ENCODE measurements at regions not wholly inside any gene's neighbourhood (a gene's known extent, or its start where the extent isn't known, plus 50 kb on each side); places are given as distances from the start of the nearest gene placed in this dataset.

DNA sequence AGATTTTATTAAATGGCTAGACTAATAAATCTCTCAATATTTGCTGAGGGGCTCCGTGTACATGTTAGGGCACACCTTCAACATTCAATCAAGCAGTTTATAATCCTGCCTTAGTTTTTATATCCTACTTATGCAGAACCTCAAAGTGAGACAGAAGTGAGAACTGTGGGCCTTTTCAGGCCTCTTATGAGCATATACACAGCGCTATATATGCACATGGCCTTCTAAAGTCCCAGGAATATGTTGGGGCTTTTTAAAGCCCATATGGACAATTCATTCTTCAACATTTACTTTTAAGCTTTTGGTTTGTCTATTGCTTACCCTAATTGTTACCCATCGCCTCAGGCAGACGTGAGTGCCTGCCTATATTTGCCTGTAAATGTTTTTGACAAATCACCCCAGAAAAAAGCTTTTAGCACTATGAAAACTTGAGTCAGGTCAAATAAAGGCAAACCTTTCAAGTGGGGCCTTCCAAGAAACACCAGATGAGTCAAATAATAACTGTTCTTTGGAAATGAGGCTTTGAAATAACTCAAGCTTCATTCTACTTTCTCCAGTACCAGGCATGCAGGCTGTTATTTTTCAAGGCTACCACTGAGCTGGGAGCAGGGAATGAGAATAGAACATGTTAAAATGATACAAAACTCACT, 58.2 kb downstream of the ESM1 start:
- no peak for DNase-seq (ENCODE audit: low spot score)
- peak in 1 of 2 donors; percentile 65 for ATAC-seq
- H3K27ac Mint-ChIP-seq = peak overlapping the region in 1 of 2 donors; percentile 20
- H3K9me3 Mint-ChIP-seq = peaks cover 9% of the 10 kb centered on the region
- peak overlapping the region; percentile 23 for H3K4me3 Mint-ChIP-seq
- H3K36me3 Mint-ChIP-seq = peaks cover 23% of the 10 kb centered on the region
- peaks cover 0 to 11% of the 10 kb centered on the region in 2 donors for H3K27me3 Mint-ChIP-seq
- no peaks in the 10 kb centered on the region for H3K4me1 Mint-ChIP-seq (ENCODE audit: low read depth in 2 of 2)

GRCh38 chr5:54924487-54924886, 60.9 kb downstream of the ESM1 start:
- Mint-ChIP-seq H3K36me3 (peaks cover 27% of the 10 kb centered on the region), H3K4me3 (no peak overlapping the region), H3K27ac (no peak overlapping the region), H3K4me1 (ENCODE audit: low read depth in 2 of 2) (no peaks in the 10 kb centered on the region), H3K27me3 (peaks cover 18 to 31% of the 10 kb centered on the region in 2 donors), H3K9me3 (peaks cover 9% of the 10 kb centered on the region)
- DNase-seq (ENCODE audit: low spot score) (no peak), ATAC-seq (no peak)

GRCh38 chr5:54917323-54917722, 68.1 kb downstream of the ESM1 start:
- H3K9me3 Mint-ChIP-seq = no peaks in the 10 kb centered on the region
- no peak overlapping the region for H3K4me3 Mint-ChIP-seq
- ATAC-seq (no peak), DNase-seq (ENCODE audit: low spot score) (no peak)
- H3K27ac Mint-ChIP-seq = no peak overlapping the region
- H3K4me1 Mint-ChIP-seq (ENCODE audit: low read depth in 2 of 2) = no peaks in the 10 kb centered on the region
- peaks cover 32 to 52% of the 10 kb centered on the region in 2 donors for H3K27me3 Mint-ChIP-seq
- peaks cover 4% of the 10 kb centered on the region for H3K36me3 Mint-ChIP-seq

DNA sequence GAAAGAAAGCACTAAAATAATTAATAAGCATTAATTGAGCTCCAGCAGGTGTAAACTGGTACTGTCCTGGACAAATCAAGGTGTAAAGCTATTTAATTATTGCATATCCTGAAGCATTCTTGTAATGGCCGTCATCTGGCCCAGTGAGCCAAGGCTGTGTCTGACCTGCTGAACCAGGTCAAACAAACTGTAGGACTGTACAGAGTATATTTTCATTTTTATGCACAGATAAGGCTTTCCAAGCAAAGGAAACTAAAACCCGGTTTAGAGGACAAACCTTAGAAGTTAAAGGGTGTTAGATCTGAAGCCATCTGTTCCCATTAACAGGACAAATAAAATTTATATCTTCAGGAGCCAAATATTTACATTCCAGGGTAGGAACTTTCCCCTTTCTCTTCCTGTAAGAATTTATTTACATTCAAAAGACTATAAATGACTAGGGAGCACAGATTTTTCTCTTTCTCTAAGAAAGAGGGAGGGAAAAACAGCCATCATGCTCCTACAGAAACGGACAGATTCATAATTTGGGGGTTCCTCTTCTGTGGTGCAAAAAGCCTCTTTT, 69.8 kb downstream of the ESM1 start:
- Mint-ChIP-seq H3K4me1 (ENCODE audit: low read depth in 2 of 2) (no peaks in the 10 kb centered on the region), H3K27ac (no peak overlapping the region), H3K4me3 (no peak overlapping the region), H3K9me3 (no peaks in the 10 kb centered on the region), H3K27me3 (peaks cover 24 to 44% of the 10 kb centered on the region in 2 donors), H3K36me3 (peaks cover under 1% of the 10 kb centered on the region)
- ATAC-seq (no peak), DNase-seq (ENCODE audit: low spot score) (no peak)

GRCh38 chr5:54912021-54912420, 73.4 kb downstream of the ESM1 start:
- Mint-ChIP-seq H3K4me3 (no peak overlapping the region), H3K9me3 (no peaks in the 10 kb centered on the region), H3K36me3 (no peaks in the 10 kb centered on the region), H3K27me3 (peaks cover 15 to 43% of the 10 kb centered on the region in 2 donors), H3K4me1 (ENCODE audit: low read depth in 2 of 2) (no peaks in the 10 kb centered on the region), H3K27ac (no peak overlapping the region)
- ATAC-seq = no peak
- no peak for DNase-seq (ENCODE audit: low spot score)

- H3K4me1 Mint-ChIP-seq (ENCODE audit: low read depth in 2 of 2) = peaks cover 0 to 1% of the 10 kb centered on the region in 2 donors
- H3K9me3 Mint-ChIP-seq = no peaks in the 10 kb centered on the region
- H3K27me3 Mint-ChIP-seq = peaks cover 11 to 33% of the 10 kb centered on the region in 2 donors
- ATAC-seq (no peak), DNase-seq (ENCODE audit: low spot score) (no peak)
- no peak overlapping the region for H3K27ac Mint-ChIP-seq
- no peak overlapping the region for H3K4me3 Mint-ChIP-seq
- H3K36me3 Mint-ChIP-seq = no peaks in the 10 kb centered on the region
Observed at GRCh38 chr5:54909911-54910870, 75.2 kb downstream of the ESM1 start.

DNA sequence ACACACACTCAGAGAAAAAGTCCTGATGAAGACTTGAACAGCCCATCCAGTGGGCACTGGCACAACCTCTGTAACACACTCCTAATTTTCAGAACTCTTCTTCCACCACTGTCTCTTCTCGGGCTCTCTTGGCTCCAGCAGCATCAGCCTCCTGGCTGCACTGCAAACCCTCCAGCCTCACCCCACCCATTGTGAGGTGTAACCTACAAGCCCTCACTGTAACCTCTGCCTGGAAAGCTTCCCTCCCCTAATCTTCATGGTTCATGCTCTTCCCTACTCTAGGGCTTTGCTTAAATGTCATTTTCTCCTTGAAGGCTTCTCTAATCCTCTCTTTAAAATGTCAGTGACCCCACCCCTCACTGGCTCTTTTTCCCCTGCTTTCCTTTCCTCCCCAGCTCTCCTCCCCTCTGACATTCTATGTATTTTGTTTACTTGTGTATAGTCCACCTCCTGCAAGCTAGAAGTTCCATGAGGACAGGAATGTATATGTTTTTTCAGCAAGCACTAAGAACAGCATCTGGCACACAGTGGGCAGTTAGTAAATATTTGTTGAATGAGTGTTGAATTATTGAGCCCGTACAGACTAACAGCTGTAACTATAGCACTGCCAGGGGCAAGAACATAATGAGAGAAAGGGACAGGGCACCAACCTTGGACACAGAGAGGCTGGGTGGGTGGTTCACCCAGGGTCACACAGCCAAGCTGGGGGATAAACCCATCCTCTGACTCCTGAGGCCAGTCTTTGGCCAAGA, 76.4 kb downstream of the ESM1 start:
- H3K27me3 Mint-ChIP-seq = peaks cover 16 to 23% of the 10 kb centered on the region in 2 donors
- ATAC-seq (no peak), DNase-seq (ENCODE audit: low spot score) (no peak)
- H3K4me3 Mint-ChIP-seq = no peak overlapping the region
- H3K4me1 Mint-ChIP-seq (ENCODE audit: low read depth in 2 of 2) = peaks cover 0 to 6% of the 10 kb centered on the region in 2 donors
- no peaks in the 10 kb centered on the region for H3K9me3 Mint-ChIP-seq
- H3K27ac Mint-ChIP-seq = peak overlapping the region in 1 of 2 donors; percentile 69
- no peaks in the 10 kb centered on the region for H3K36me3 Mint-ChIP-seq

GRCh38 chr5:54905942-54906537, 79.4 kb downstream of the ESM1 start:
- no peak overlapping the region for H3K4me3 Mint-ChIP-seq
- DNase-seq (ENCODE audit: low spot score) (peak; percentile 71), ATAC-seq (no peak)
- H3K4me1 Mint-ChIP-seq (ENCODE audit: low read depth in 2 of 2) = peaks cover 10 to 28% of the 10 kb centered on the region in 2 donors
- no peak overlapping the region for H3K27ac Mint-ChIP-seq
- H3K9me3 Mint-ChIP-seq = no peaks in the 10 kb centered on the region
- H3K27me3 Mint-ChIP-seq = peaks cover 15 to 17% of the 10 kb centered on the region in 2 donors
- no peaks in the 10 kb centered on the region for H3K36me3 Mint-ChIP-seq

DNA sequence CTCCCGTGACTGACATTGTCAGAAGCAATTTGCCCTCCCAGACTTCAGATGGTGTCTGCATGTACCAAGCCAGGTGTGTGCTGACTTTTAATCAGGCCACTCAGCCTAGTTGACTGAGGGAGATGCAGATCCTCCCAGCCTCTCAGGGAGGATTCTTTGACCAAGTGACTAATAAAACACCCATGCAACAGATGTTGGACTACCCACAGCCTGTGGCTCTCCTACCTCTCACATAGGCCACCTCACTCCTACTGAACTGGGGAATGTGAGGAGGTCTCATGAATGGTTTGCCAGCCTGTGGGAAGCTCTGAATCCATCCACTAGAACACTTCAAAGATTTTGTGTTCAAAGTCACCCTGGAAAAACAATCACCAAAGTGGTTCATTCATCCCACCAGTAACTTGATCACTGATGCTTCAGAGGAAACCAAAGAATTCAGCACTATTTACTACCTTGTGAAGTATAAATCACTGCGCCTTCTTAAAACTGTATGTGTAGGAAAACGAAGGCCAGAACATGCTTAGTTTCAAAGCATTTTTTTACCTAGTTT, 80.1 kb downstream of the ESM1 start:
- peaks cover 15 to 20% of the 10 kb centered on the region in 2 donors for H3K27me3 Mint-ChIP-seq
- no peaks in the 10 kb centered on the region for H3K9me3 Mint-ChIP-seq
- no peak overlapping the region for H3K4me3 Mint-ChIP-seq
- no peak overlapping the region for H3K27ac Mint-ChIP-seq
- ATAC-seq (no peak), DNase-seq (ENCODE audit: low spot score) (no peak)
- no peaks in the 10 kb centered on the region for H3K36me3 Mint-ChIP-seq
- H3K4me1 Mint-ChIP-seq (ENCODE audit: low read depth in 2 of 2) = peaks cover 10 to 28% of the 10 kb centered on the region in 2 donors

- H3K36me3 Mint-ChIP-seq = no peaks in the 10 kb centered on the region
Observed at GRCh38 chr5:54904425-54904824, 81.0 kb downstream of the ESM1 start.

DNA sequence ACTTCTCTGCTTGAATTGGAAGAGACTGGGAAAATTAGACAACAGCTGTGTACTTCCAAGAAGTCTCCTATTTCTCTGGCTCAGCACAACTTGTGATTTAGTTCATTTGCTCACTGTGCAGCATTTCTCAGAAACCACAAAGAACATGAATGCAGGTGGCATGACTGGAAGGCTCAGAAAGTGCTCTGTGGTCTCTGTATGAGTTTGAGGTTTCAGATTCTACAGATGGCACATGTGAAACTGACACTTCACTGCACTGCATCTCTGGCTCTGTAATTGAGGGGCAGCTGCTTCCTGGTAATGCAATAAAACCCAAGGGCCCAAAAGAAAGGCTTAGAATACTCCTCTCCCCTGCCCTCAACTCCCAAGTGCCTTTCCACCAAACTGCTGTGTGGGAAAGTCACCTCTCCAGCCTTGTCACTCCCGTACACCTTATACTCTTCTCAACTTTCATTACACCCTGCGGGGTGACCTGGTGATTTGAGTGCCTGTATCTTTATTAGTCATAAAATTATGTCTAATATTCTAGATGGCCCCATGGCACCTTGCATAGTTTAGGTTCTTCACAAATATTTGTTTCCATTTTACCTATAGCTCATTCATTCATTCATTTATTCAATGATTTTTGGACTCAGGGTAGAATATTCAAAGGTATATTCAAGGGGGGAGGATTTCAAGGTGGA, 82.5 kb downstream of the ESM1 start:
- H3K9me3 Mint-ChIP-seq = no peaks in the 10 kb centered on the region
- ATAC-seq (peak; percentile 95), DNase-seq (ENCODE audit: low spot score) (no peak)
- peaks cover 10 to 28% of the 10 kb centered on the region in 2 donors for H3K4me1 Mint-ChIP-seq (ENCODE audit: low read depth in 2 of 2)
- peak overlapping the region; percentile 29 to 36 for H3K27ac Mint-ChIP-seq
- H3K27me3 Mint-ChIP-seq = peaks cover 21 to 22% of the 10 kb centered on the region in 2 donors
- peak overlapping the region; percentile 68 for H3K4me3 Mint-ChIP-seq
- no peaks in the 10 kb centered on the region for H3K36me3 Mint-ChIP-seq

More at GRCh38 chr5:54904425-54904824, 81.0 kb downstream of the ESM1 start:
- no peaks in the 10 kb centered on the region for H3K9me3 Mint-ChIP-seq
- no peak for ATAC-seq
- H3K27ac Mint-ChIP-seq = no peak overlapping the region
- no peak overlapping the region for H3K4me3 Mint-ChIP-seq
- DNase-seq (ENCODE audit: low spot score) = no peak
- peaks cover 17 to 27% of the 10 kb centered on the region in 2 donors for H3K27me3 Mint-ChIP-seq
- H3K4me1 Mint-ChIP-seq (ENCODE audit: low read depth in 2 of 2) = peaks cover 10 to 28% of the 10 kb centered on the region in 2 donors

GRCh38 chr5:54900984-54901725, 84.2 kb downstream of the ESM1 start:
- Mint-ChIP-seq H3K36me3 (no peaks in the 10 kb centered on the region), H3K4me3 (peak overlapping the region; percentile 29), H3K9me3 (no peaks in the 10 kb centered on the region), H3K27ac (no peak overlapping the region), H3K27me3 (peaks cover 25% of the 10 kb centered on the region in 2 donors), H3K4me1 (ENCODE audit: low read depth in 2 of 2) (peaks cover 10 to 31% of the 10 kb centered on the region in 2 donors)
- DNase-seq (ENCODE audit: low spot score) = no peak
- ATAC-seq = peak; percentile 74 to 78

Data from natural killer cell treated with Interleukin-12 subunit alpha and Interleukin-12 subunit beta and Interleukin-15 and Interleukin-18, amount 100 ng/mL, for 72 hours (primary cell).